ENCODE measurements at regions not wholly inside any gene's neighbourhood (a gene's known extent, or its start where the extent isn't known, plus 50 kb on each side); places are given as distances from the start of the nearest gene placed in this dataset.

DNA sequence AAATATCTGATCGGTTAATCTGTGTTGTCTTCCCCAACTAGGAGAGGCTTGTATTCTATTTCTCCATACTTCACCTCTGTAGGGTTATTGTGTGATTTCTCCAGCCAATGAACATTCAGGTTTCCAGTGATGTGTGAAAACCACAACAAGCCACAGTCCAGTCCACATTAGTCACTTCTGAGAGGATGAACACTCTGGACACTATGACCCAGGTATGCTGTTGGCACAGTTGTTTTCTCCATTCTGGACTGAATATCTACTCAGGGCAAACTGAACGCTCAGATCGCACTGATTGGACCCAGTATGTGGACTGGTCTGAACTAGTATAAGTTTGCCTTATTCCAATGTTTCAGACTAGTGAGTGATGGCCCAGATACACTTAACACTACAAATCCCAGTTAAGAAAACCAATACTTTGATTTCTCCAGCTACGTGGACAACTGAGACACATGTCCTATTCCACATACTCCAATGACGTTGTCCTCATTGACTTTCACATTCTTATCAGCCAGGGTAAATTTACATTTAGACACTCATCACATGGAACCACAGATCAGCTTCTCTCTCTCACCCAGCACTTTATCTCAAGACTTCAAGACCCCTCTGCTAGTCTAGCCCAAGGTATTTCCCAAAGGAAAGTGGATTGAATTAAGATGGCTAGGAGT is 587.4 kb upstream of the SGO1 start:
- H3K4me3 ChIP-seq (ENCODE audit: low read length), result no peak overlapping the region
- Mint-ChIP-seq H3K27ac (no peak overlapping the region), H3K4me1 (no peaks in the 10 kb centered on the region), H3K27me3 (no peaks in the 10 kb centered on the region), H3K36me3 (no peaks in the 10 kb centered on the region), H3K4me3 (no peak overlapping the region), H3K9me3 (peaks cover 18 to 38% (median 24%) of the 10 kb centered on the region in 5 donors)
- DNase-seq, result no peak
- no peaks in the 10 kb centered on the region for H3K4me1 ChIP-seq (ENCODE audit: insufficient read depth, low read length)
- ChIA-PET POLR2A (no interaction called here), CTCF (no interaction called here)
- H3K9me3 ChIP-seq (ENCODE audit: low read length), result no peaks in the 10 kb centered on the region
- no peak overlapping the region for H3K27ac ChIP-seq (ENCODE audit: low read depth, low read length)
- no peaks in the 10 kb centered on the region for H3K36me3 ChIP-seq (ENCODE audit: insufficient read depth, low read length)
- H3K27me3 ChIP-seq (ENCODE audit: insufficient read depth, low read length, poor library complexity, severe bottlenecking), result no peaks in the 10 kb centered on the region

- ChIA-PET POLR2A (no interaction called here), CTCF (no interaction called here)
- Mint-ChIP-seq H3K4me1 (no peaks in the 10 kb centered on the region), H3K4me3 (no peak overlapping the region), H3K9me3 (peaks cover 22 to 40% (median 30%) of the 10 kb centered on the region in 5 donors), H3K36me3 (no peaks in the 10 kb centered on the region), H3K27me3 (no peaks in the 10 kb centered on the region), H3K27ac (no peak overlapping the region)
- Histone ChIP-seq H3K27me3 (ENCODE audit: insufficient read depth, low read length, poor library complexity, severe bottlenecking) (no peaks in the 10 kb centered on the region), H3K4me3 (ENCODE audit: low read length) (no peak overlapping the region), H3K9me3 (ENCODE audit: low read length) (no peaks in the 10 kb centered on the region), H3K4me1 (ENCODE audit: insufficient read depth, low read length) (no peaks in the 10 kb centered on the region), H3K36me3 (ENCODE audit: insufficient read depth, low read length) (no peaks in the 10 kb centered on the region), H3K27ac (ENCODE audit: low read depth, low read length) (no peak overlapping the region)
- DNase-seq, result no peak
Observed at GRCh38 chr3:20772869-20773268, 586.9 kb upstream of the SGO1 start.

DNA sequence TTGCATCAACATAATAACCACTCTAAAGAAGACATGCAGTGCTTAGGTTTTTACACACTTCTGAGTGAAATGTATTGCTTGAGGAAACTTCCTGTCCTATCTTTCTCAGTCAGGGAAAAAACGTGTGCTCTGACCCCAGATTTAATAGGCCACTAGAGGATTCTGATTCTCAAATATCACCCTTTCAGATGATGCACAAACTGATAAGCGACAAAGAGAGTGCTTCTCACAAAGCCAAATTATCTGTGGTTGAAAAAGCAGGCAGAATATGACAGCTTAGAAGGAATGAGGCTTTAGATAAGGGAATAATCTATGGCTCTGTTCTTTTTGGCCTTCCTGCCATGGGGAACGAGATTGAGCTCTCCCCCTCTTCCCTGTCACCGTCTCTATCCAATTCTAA is 583.4 kb upstream of the SGO1 start:
- Mint-ChIP-seq H3K36me3 (no peaks in the 10 kb centered on the region), H3K4me1 (no peaks in the 10 kb centered on the region), H3K27me3 (no peaks in the 10 kb centered on the region), H3K27ac (no peak overlapping the region), H3K9me3 (peaks cover 17 to 32% (median 23%) of the 10 kb centered on the region in 5 donors), H3K4me3 (no peak overlapping the region)
- ChIA-PET POLR2A (no interaction called here), CTCF (no interaction called here)
- Histone ChIP-seq H3K27me3 (ENCODE audit: insufficient read depth, low read length, poor library complexity, severe bottlenecking) (no peaks in the 10 kb centered on the region), H3K9me3 (ENCODE audit: low read length) (no peaks in the 10 kb centered on the region), H3K4me3 (ENCODE audit: low read length) (no peak overlapping the region), H3K27ac (ENCODE audit: low read depth, low read length) (no peak overlapping the region), H3K4me1 (ENCODE audit: insufficient read depth, low read length) (no peaks in the 10 kb centered on the region), H3K36me3 (ENCODE audit: insufficient read depth, low read length) (no peaks in the 10 kb centered on the region)
- DNase-seq, result no peak

- Mint-ChIP-seq H3K4me3 (no peak overlapping the region), H3K9me3 (peaks cover 11 to 34% (median 20%) of the 10 kb centered on the region in 5 donors), H3K4me1 (no peaks in the 10 kb centered on the region), H3K27ac (no peak overlapping the region), H3K27me3 (no peaks in the 10 kb centered on the region), H3K36me3 (no peaks in the 10 kb centered on the region)
- no peaks in the 10 kb centered on the region for H3K36me3 ChIP-seq (ENCODE audit: insufficient read depth, low read length)
- CTCF ChIA-PET, result no interaction called here
- no peak overlapping the region for H3K4me3 ChIP-seq (ENCODE audit: low read length)
- no peak for DNase-seq
- POLR2A ChIA-PET, result no interaction called here
- no peaks in the 10 kb centered on the region for H3K4me1 ChIP-seq (ENCODE audit: insufficient read depth, low read length)
- H3K9me3 ChIP-seq (ENCODE audit: low read length), result no peaks in the 10 kb centered on the region
- H3K27ac ChIP-seq (ENCODE audit: low read depth, low read length), result no peak overlapping the region
- H3K27me3 ChIP-seq (ENCODE audit: insufficient read depth, low read length, poor library complexity, severe bottlenecking), result no peaks in the 10 kb centered on the region
Observed at GRCh38 chr3:20760981-20761380, 575.0 kb upstream of the SGO1 start.

DNA sequence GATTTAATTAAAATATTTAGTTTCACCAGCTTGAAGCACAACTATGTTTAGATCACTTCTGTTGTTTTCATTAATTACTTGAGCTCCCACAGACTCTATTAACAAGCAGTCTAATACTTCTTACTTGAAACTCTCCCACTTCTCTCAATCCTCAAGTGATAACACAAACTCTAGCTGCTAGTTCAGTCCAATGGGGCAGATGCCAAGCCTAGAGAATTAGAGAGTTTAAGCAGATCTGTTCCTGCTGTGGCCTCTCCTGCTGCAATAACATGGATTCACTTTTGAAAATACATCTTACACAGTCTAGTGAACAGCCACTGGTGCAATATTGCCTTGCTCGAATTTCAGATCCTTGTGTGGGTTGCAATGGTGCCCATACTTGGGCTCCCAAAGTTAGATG is 566.4 kb upstream of the SGO1 start:
- H3K4me3 Mint-ChIP-seq, result no peak overlapping the region
- no peak for DNase-seq
- no peaks in the 10 kb centered on the region for H3K9me3 ChIP-seq (ENCODE audit: low read length)
- POLR2A ChIA-PET, result no interaction called here
- H3K4me1 ChIP-seq (ENCODE audit: insufficient read depth, low read length), result no peaks in the 10 kb centered on the region
- no peaks in the 10 kb centered on the region for H3K36me3 ChIP-seq (ENCODE audit: insufficient read depth, low read length)
- CTCF ChIA-PET, result no interaction called here
- no peaks in the 10 kb centered on the region for H3K27me3 ChIP-seq (ENCODE audit: insufficient read depth, low read length, poor library complexity, severe bottlenecking)
- no peaks in the 10 kb centered on the region for H3K4me1 Mint-ChIP-seq
- peaks cover 0 to 2% (median 0%) of the 10 kb centered on the region in 3 donors for H3K36me3 Mint-ChIP-seq
- peaks cover 19 to 35% (median 26%) of the 10 kb centered on the region in 5 donors for H3K9me3 Mint-ChIP-seq
- H3K27me3 Mint-ChIP-seq, result no peaks in the 10 kb centered on the region
- no peak overlapping the region for H3K27ac Mint-ChIP-seq
- H3K4me3 ChIP-seq (ENCODE audit: low read length), result no peak overlapping the region
- H3K27ac ChIP-seq (ENCODE audit: low read depth, low read length), result no peak overlapping the region

GRCh38 chr3:20751296-20751695 is 565.3 kb upstream of the SGO1 start:
- DNase-seq, result no peak
- Histone ChIP-seq H3K36me3 (ENCODE audit: insufficient read depth, low read length) (no peaks in the 10 kb centered on the region), H3K27ac (ENCODE audit: low read depth, low read length) (no peak overlapping the region), H3K4me1 (ENCODE audit: insufficient read depth, low read length) (no peaks in the 10 kb centered on the region), H3K27me3 (ENCODE audit: insufficient read depth, low read length, poor library complexity, severe bottlenecking) (no peaks in the 10 kb centered on the region), H3K9me3 (ENCODE audit: low read length) (no peaks in the 10 kb centered on the region), H3K4me3 (ENCODE audit: low read length) (no peak overlapping the region)
- no peak overlapping the region for H3K27ac Mint-ChIP-seq
- H3K4me3 Mint-ChIP-seq, result no peak overlapping the region
- no peaks in the 10 kb centered on the region for H3K4me1 Mint-ChIP-seq
- ChIA-PET CTCF (no interaction called here), POLR2A (no interaction called here)
- peaks cover 19 to 35% (median 25%) of the 10 kb centered on the region in 5 donors for H3K9me3 Mint-ChIP-seq
- peaks cover 0 to 2% (median 0%) of the 10 kb centered on the region in 3 donors for H3K36me3 Mint-ChIP-seq
- H3K27me3 Mint-ChIP-seq, result no peaks in the 10 kb centered on the region

DNA sequence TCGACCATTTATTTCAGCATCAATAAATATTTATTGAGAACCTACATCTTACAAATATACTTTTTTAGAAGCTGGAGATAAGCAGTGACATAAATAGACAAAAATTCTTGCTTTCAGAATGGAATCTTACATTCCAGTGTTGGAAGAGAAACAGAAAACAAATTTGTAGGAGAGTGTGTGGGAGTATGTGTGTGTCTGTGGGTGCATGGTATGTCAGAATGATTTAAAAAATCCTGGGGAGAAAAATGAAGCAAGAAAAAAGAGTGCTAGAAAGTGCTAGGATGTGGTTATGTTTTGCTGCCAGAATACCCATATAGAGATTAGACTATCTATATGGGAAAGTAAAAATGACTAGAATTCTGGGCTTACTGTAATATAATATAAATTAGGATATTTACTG is 561.7 kb upstream of the SGO1 start:
- CTCF ChIA-PET, result no interaction called here
- Mint-ChIP-seq H3K4me1 (no peaks in the 10 kb centered on the region), H3K27me3 (no peaks in the 10 kb centered on the region), H3K27ac (no peak overlapping the region), H3K4me3 (no peak overlapping the region), H3K9me3 (peaks cover 7 to 22% (median 18%) of the 10 kb centered on the region in 5 donors), H3K36me3 (no peaks in the 10 kb centered on the region)
- POLR2A ChIA-PET, result no interaction called here
- no peak overlapping the region for H3K27ac ChIP-seq (ENCODE audit: low read depth, low read length)
- no peaks in the 10 kb centered on the region for H3K27me3 ChIP-seq (ENCODE audit: insufficient read depth, low read length, poor library complexity, severe bottlenecking)
- no peak for DNase-seq
- no peaks in the 10 kb centered on the region for H3K36me3 ChIP-seq (ENCODE audit: insufficient read depth, low read length)
- no peak overlapping the region for H3K4me3 ChIP-seq (ENCODE audit: low read length)
- no peaks in the 10 kb centered on the region for H3K4me1 ChIP-seq (ENCODE audit: insufficient read depth, low read length)
- no peaks in the 10 kb centered on the region for H3K9me3 ChIP-seq (ENCODE audit: low read length)

- Mint-ChIP-seq H3K4me3 (no peak overlapping the region), H3K27ac (no peak overlapping the region)
- no peak for DNase-seq
Observed at GRCh38 chr3:20743553-20744321, 557.7 kb upstream of the SGO1 start.

More at GRCh38 chr3:20743553-20744321, 557.7 kb upstream of the SGO1 start:
- no peaks in the 10 kb centered on the region for H3K9me3 ChIP-seq (ENCODE audit: low read length)
- no peak overlapping the region for H3K27ac ChIP-seq (ENCODE audit: low read depth, low read length)
- no peaks in the 10 kb centered on the region for H3K36me3 ChIP-seq (ENCODE audit: insufficient read depth, low read length)
- Mint-ChIP-seq H3K9me3 (peaks cover 3 to 12% (median 10%) of the 10 kb centered on the region in 5 donors), H3K27me3 (no peaks in the 10 kb centered on the region), H3K36me3 (no peaks in the 10 kb centered on the region), H3K4me1 (no peaks in the 10 kb centered on the region)
- CTCF ChIA-PET, result no interaction called here
- POLR2A ChIA-PET, result no interaction called here
- no peaks in the 10 kb centered on the region for H3K4me1 ChIP-seq (ENCODE audit: insufficient read depth, low read length)
- no peak overlapping the region for H3K4me3 ChIP-seq (ENCODE audit: low read length)
- no peaks in the 10 kb centered on the region for H3K27me3 ChIP-seq (ENCODE audit: insufficient read depth, low read length, poor library complexity, severe bottlenecking)
